GM12878 (cell line): ENCODE measurements at regions not wholly inside any gene's neighbourhood (a gene's known extent, or its start where the extent isn't known, plus 50 kb on each side); places are given as distances from the start of the nearest gene placed in this dataset.

Experiments used
- SRF ChIP-seq, 2 experiments: IDR thresholded peaks; 2 replicates each; pipeline ENCODE4 v1.6.1; 2011; ENCODE audit warnings: low read depth in 2 of 2, low read length in 2 of 2, mild to moderate bottlenecking in 1 of 2, moderate library complexity in 1 of 2
- TBL1XR1 ChIP-seq: IDR thresholded peaks from 2 replicates; pipeline ENCODE4 v1.6.1; 2012; ENCODE audit warnings: low read depth, low read length, improper control_type of control experiment
- TF ChIP-seq, protein P1 (sequence below): IDR thresholded peaks from 2 replicates; pipeline ENCODE4 v1.6.1; 2011; ENCODE audit warnings: mild to moderate bottlenecking, low read depth, low read length, moderate library complexity; ENCODE audit not compliant: insufficient replicate concordance
- TF ChIP-seq, protein P2 (sequence below): IDR thresholded peaks from 2 replicates; pipeline ENCODE4 v1.6.1; 2012; ENCODE audit warnings: improper control_type of control experiment, low read depth, low read length; ENCODE audit not compliant: insufficient replicate concordance
- TF ChIP-seq, protein P3 (sequence below): fragments of 450-650 bp; IDR thresholded peaks from 2 replicates; pipeline ENCODE4 v1.6.1; 2017; ENCODE audit warnings: antibody characterized with exemption, mild to moderate bottlenecking, moderate library complexity

DNA sequence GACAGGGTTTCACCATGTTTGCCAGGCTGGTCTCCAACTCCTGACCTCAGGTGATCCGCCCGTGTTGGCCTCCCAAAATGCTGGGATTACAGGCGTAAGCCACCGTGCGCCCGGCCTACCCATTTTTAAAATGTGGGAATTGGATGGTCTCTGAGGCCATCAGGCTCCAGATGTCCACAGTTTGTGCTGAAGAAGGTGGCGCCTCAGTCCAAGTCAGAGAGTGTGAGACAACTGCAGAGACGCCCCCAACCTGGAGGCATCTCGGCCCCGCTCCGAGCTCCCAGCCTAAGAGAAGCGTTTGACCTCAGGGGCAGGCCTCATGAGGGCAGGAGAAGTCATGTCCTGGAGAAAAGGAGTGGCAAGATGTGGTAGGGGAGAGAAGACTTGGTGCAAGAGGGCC is 146.5 kb downstream of the MRM1 start (continued):
- TF ChIP-seq, protein P1, sequence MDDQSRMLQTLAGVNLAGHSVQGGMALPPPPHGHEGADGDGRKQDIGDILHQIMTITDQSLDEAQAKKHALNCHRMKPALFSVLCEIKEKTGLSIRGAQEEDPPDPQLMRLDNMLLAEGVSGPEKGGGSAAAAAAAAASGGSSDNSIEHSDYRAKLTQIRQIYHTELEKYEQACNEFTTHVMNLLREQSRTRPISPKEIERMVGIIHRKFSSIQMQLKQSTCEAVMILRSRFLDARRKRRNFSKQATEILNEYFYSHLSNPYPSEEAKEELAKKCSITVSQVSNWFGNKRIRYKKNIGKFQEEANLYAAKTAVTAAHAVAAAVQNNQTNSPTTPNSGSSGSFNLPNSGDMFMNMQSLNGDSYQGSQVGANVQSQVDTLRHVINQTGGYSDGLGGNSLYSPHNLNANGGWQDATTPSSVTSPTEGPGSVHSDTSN: no peak
- TF ChIP-seq, protein P2, sequence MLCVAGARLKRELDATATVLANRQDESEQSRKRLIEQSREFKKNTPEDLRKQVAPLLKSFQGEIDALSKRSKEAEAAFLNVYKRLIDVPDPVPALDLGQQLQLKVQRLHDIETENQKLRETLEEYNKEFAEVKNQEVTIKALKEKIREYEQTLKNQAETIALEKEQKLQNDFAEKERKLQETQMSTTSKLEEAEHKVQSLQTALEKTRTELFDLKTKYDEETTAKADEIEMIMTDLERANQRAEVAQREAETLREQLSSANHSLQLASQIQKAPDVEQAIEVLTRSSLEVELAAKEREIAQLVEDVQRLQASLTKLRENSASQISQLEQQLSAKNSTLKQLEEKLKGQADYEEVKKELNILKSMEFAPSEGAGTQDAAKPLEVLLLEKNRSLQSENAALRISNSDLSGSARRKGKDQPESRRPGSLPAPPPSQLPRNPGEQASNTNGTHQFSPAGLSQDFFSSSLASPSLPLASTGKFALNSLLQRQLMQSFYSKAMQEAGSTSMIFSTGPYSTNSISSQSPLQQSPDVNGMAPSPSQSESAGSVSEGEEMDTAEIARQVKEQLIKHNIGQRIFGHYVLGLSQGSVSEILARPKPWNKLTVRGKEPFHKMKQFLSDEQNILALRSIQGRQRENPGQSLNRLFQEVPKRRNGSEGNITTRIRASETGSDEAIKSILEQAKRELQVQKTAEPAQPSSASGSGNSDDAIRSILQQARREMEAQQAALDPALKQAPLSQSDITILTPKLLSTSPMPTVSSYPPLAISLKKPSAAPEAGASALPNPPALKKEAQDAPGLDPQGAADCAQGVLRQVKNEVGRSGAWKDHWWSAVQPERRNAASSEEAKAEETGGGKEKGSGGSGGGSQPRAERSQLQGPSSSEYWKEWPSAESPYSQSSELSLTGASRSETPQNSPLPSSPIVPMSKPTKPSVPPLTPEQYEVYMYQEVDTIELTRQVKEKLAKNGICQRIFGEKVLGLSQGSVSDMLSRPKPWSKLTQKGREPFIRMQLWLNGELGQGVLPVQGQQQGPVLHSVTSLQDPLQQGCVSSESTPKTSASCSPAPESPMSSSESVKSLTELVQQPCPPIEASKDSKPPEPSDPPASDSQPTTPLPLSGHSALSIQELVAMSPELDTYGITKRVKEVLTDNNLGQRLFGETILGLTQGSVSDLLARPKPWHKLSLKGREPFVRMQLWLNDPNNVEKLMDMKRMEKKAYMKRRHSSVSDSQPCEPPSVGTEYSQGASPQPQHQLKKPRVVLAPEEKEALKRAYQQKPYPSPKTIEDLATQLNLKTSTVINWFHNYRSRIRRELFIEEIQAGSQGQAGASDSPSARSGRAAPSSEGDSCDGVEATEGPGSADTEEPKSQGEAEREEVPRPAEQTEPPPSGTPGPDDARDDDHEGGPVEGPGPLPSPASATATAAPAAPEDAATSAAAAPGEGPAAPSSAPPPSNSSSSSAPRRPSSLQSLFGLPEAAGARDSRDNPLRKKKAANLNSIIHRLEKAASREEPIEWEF: no peak
- no peak for TF ChIP-seq TBL1XR1
- TF ChIP-seq, protein P3, sequence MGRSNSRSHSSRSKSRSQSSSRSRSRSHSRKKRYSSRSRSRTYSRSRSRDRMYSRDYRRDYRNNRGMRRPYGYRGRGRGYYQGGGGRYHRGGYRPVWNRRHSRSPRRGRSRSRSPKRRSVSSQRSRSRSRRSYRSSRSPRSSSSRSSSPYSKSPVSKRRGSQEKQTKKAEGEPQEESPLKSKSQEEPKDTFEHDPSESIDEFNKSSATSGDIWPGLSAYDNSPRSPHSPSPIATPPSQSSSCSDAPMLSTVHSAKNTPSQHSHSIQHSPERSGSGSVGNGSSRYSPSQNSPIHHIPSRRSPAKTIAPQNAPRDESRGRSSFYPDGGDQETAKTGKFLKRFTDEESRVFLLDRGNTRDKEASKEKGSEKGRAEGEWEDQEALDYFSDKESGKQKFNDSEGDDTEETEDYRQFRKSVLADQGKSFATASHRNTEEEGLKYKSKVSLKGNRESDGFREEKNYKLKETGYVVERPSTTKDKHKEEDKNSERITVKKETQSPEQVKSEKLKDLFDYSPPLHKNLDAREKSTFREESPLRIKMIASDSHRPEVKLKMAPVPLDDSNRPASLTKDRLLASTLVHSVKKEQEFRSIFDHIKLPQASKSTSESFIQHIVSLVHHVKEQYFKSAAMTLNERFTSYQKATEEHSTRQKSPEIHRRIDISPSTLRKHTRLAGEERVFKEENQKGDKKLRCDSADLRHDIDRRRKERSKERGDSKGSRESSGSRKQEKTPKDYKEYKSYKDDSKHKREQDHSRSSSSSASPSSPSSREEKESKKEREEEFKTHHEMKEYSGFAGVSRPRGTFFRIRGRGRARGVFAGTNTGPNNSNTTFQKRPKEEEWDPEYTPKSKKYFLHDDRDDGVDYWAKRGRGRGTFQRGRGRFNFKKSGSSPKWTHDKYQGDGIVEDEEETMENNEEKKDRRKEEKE: no peak
- TF ChIP-seq SRF (IDR thresholded peaks at IDR 0.05; ENCODE audit: low read depth in 2 of 2, low read length in 2 of 2): no peak
